HG02870 (cell line): ENCODE measurements at regions not wholly inside any gene's neighbourhood (a gene's known extent, or its start where the extent isn't known, plus 50 kb on each side); places are given as distances from the start of the nearest gene placed in this dataset.

Experiments
- ATAC-seq: cut with Tn5 transposase; IDR thresholded peaks from one replicate; pipeline ENCODE4 v1.9.1; 2021; ENCODE audit warnings: mild to moderate bottlenecking, moderate library complexity; ENCODE audit not compliant: unreplicated experiment

GRCh38 chr18:77501266-77501665, 251.6 kb downstream of the GALR1 start:
- ATAC-seq, result no peak

GRCh38 chr18:77505499-77505898, 255.9 kb downstream of the GALR1 start:
- ATAC-seq, result no peak

- no peak for ATAC-seq
Measured at GRCh38 chr18:77512152-77512551, 262.5 kb downstream of the GALR1 start.

GRCh38 chr18:77517901-77518300, 268.3 kb downstream of the GALR1 start:
- no peak for ATAC-seq

- no peak for ATAC-seq
Measured at GRCh38 chr18:77520767-77521166, 271.1 kb downstream of the GALR1 start.

GRCh38 chr18:77522051-77522675, 272.5 kb downstream of the GALR1 start:
- no peak for ATAC-seq

- no peak for ATAC-seq
Measured at GRCh38 chr18:77524909-77525308, 275.3 kb downstream of the GALR1 start.

GRCh38 chr18:77526962-77527361, 277.3 kb downstream of the GALR1 start:
- ATAC-seq, result no peak

- ATAC-seq, result no peak
Measured at GRCh38 chr18:77528872-77529271, 279.2 kb downstream of the GALR1 start.

GRCh38 chr18:77529492-77530176, 280.0 kb downstream of the GALR1 start:
- no peak for ATAC-seq

- ATAC-seq, result no peak
Measured at GRCh38 chr18:77530732-77531131, 281.1 kb downstream of the GALR1 start.

- no peak for ATAC-seq
Measured at GRCh38 chr18:77539860-77540259, 290.2 kb downstream of the GALR1 start.

GRCh38 chr18:77544792-77545191, 295.1 kb downstream of the GALR1 start:
- ATAC-seq, result no peak

GRCh38 chr18:77547757-77548156, 298.1 kb downstream of the GALR1 start:
- ATAC-seq, result no peak

- no peak for ATAC-seq
Measured at GRCh38 chr18:77548790-77549420, 299.3 kb downstream of the GALR1 start.

GRCh38 chr18:77550625-77551024, 301.0 kb downstream of the GALR1 start:
- no peak for ATAC-seq

- ATAC-seq, result no peak
Measured at GRCh38 chr18:77551055-77551454, 301.4 kb downstream of the GALR1 start.

GRCh38 chr18:77552945-77553344, 303.3 kb downstream of the GALR1 start:
- no peak for ATAC-seq

- no peak for ATAC-seq
Measured at GRCh38 chr18:77554061-77554460, 304.4 kb downstream of the GALR1 start.

- ATAC-seq, result no peak
Measured at GRCh38 chr18:77557046-77557587, 307.5 kb downstream of the GALR1 start.

- ATAC-seq, result no peak
Measured at GRCh38 chr18:77559274-77559910, 309.7 kb downstream of the GALR1 start.
